ENCODE measurements at regions not wholly inside any gene's neighbourhood (a gene's known extent, or its start where the extent isn't known, plus 50 kb on each side); places are given as distances from the start of the nearest gene placed in this dataset.

- intact Hi-C loops (cut with micrococcal nuclease), result no loop called here
- Histone ChIP-seq H3K9me3 (ENCODE audit: control insufficient read depth, insufficient read depth, low read length) (no peaks in the 10 kb centered on the region), H2BK5ac (ENCODE audit: low read depth, low read length, poor library complexity, severe bottlenecking) (no peak overlapping the region), H3K4me1 (ENCODE audit: control insufficient read depth, insufficient read depth, low read length) (peaks cover 8% of the 10 kb centered on the region), H3K14ac (replicated peaks; ENCODE audit: low read depth, low read length) (no peak overlapping the region), H3K27me3 (ENCODE audit: control insufficient read depth, insufficient read depth, low read length) (no peaks in the 10 kb centered on the region; the same call in 1 of the 2 replicates), H4K8ac (ENCODE audit: low read depth in 2 of 2, low read length in 2 of 2) (no peak overlapping the region; a peak in 1 of 4 replicates), H2AK5ac (ENCODE audit: low read depth, low read length) (no peak overlapping the region), H3K4me3 (ENCODE audit: insufficient read depth, low read depth, low read length) (no peak overlapping the region), H3K9me1 (ENCODE audit: insufficient read depth, low read length) (0 out of 2 replicates have a peak, but pooled peaks cover 4% of the 10 kb centered on the region), H3K27ac (ENCODE audit: insufficient read depth, low read length) (no peak overlapping the region), H3K18ac (ENCODE audit: low read depth, low read length) (no peak overlapping the region), H2BK20ac (ENCODE audit: low read depth, low read length) (no peak overlapping the region), H3K4ac (ENCODE audit: low read depth, low read length) (no peak overlapping the region), H3K9ac (ENCODE audit: low read depth, low read length) (no peak overlapping the region), H2AK9ac (replicated peaks; ENCODE audit: low read depth, low read length, poor library complexity) (no peak overlapping the region), H4K91ac (ENCODE audit: insufficient read depth, low read depth, low read length) (no peak overlapping the region), H3K56ac (ENCODE audit: extremely low read depth, insufficient read depth, low read length) (no peak overlapping the region), H4K5ac (ENCODE audit: low read depth, low read length) (no peak overlapping the region), H3K79me1 (ENCODE audit: low read depth in 1 of 2, low read length in 2 of 2) (no peaks in the 10 kb centered on the region), H2BK15ac (ENCODE audit: low read depth, low read length) (no peak overlapping the region), H2BK120ac (ENCODE audit: low read depth, low read length) (no peak overlapping the region), H3K23ac (ENCODE audit: low read depth, low read length) (no peak overlapping the region), H4K20me1 (ENCODE audit: insufficient read depth, low read length) (no peaks in the 10 kb centered on the region), H2AFZ (replicated peaks; ENCODE audit: low read length, poor library complexity) (no peak overlapping the region), H3K36me3 (ENCODE audit: control insufficient read depth, insufficient read depth, low read length) (no peaks in the 10 kb centered on the region), H3K4me2 (ENCODE audit: low read depth, low read length) (no peak overlapping the region)
- dilution Hi-C loops (cut with HindIII; ENCODE audit: low sequenced_read_pairs, unreplicated experiment), result no loop called here
- no peak for ATAC-seq (ENCODE audit: low read depth)
- TF ChIP-seq NFE2L2 (IDR thresholded peaks at IDR 0.05; ENCODE audit: low read depth, low read length) (no peak), MAFK (IDR thresholded peaks at IDR 0.05; ENCODE audit: low read depth, low read length) (no peak), MXI1 (IDR thresholded peaks at IDR 0.05; ENCODE audit: borderline replicate concordance, low read depth, low read length) (no peak), CHD1 (IDR thresholded peaks at IDR 0.05; ENCODE audit: low read depth, low read length) (no peak), SMC3 (IDR thresholded peaks at IDR 0.05; ENCODE audit: low read depth, low read length) (no peak), FOS (IDR thresholded peaks at IDR 0.05; ENCODE audit: low read depth, low read length) (no peak), POLR2A (IDR thresholded peaks at IDR 0.05; ENCODE audit: low read depth, low read length) (no peak), RFX5 (IDR thresholded peaks at IDR 0.05; ENCODE audit: low read depth, low read length) (no peak), CTCF (conservative IDR thresholded peaks at IDR 0.05; ENCODE audit: low read depth, low read length) (no peak), MAZ (IDR thresholded peaks at IDR 0.05; ENCODE audit: borderline replicate concordance, low read depth, low read length) (no peak), CEBPB (IDR thresholded peaks at IDR 0.05; ENCODE audit: low read depth, low read length) (no peak), USF2 (IDR thresholded peaks at IDR 0.05; ENCODE audit: low read depth, low read length) (no peak), RAD21 (IDR thresholded peaks at IDR 0.05; ENCODE audit: low read length) (no peak), ELK1 (IDR thresholded peaks at IDR 0.05; ENCODE audit: borderline replicate concordance, low read depth, low read length) (no peak), BHLHE40 (IDR thresholded peaks at IDR 0.05; ENCODE audit: low read depth, low read length) (no peak), RCOR1 (IDR thresholded peaks at IDR 0.05; ENCODE audit: insufficient replicate concordance, low read length) (no peak)
- ChIA-PET POLR2A (ENCODE audit: unreplicated experiment) (no interaction called here), CTCF (no interaction called here)
- in situ Hi-C loops (cut with MboI; ENCODE audit: low sequenced_read_pairs), result no loop called here
- DNase-seq, result no peak
- 87% methylated on average over 12 of the region's 27 CpGs; no CpG with 5 or more reads in 1 of the 2 experiments for WGBS, 2 experiments (ENCODE audit: extremely low coverage in 2 of 2, insufficient read length in 1 of 2)
- no TSS peak for BruUV-seq (replicated peaks)
These were observed 72.0 kb upstream of the FAM20C start for GRCh38 chr7:120164-120991.

Data from IMR-90 (cell line).